GM18505 (cell line): ENCODE measurements at regions not wholly inside any gene's neighbourhood (a gene's known extent, or its start where the extent isn't known, plus 50 kb on each side); places are given as distances from the start of the nearest gene placed in this dataset.
"Not testable (repeated sequence)": the region's sequence is repeated elsewhere in the genome, so short reads cannot be mapped to it uniquely, and the experiment has no call there.

Experiments used
- ATAC-seq: cut with Tn5 transposase; IDR thresholded peaks from one replicate; pipeline ENCODE4 v1.9.1; 2021; ENCODE audit not compliant: unreplicated experiment
- POLR2A ChIP-seq: IDR thresholded peaks from 4 replicates; pipeline ENCODE4 v1.6.1; 2011; ENCODE audit warnings: borderline replicate concordance; ENCODE audit not compliant: insufficient read depth, insufficient read length; ENCODE audit errors: extremely low read depth

GRCh38 chr21:28683982-28684752, 308.5 kb downstream of the LTN1 start:
- no peak for TF ChIP-seq POLR2A
- ATAC-seq, result no peak

- not testable (repeated sequence) for ATAC-seq
Measured at GRCh38 chr21:28682884-28683283, 309.8 kb downstream of the LTN1 start.

GRCh38 chr21:28677096-28677495, 315.6 kb downstream of the LTN1 start:
- not testable (repeated sequence) for ATAC-seq

GRCh38 chr21:28675331-28676041, 317.2 kb downstream of the LTN1 start:
- TF ChIP-seq POLR2A, result no peak
- ATAC-seq, result no peak

GRCh38 chr21:28674763-28675162, 317.9 kb downstream of the LTN1 start:
- no peak for ATAC-seq
- no peak for TF ChIP-seq POLR2A

- no peak for ATAC-seq
- TF ChIP-seq POLR2A, result no peak
Measured at GRCh38 chr21:28671549-28672195, 321.0 kb downstream of the LTN1 start.

GRCh38 chr21:28669971-28670653, 322.6 kb downstream of the LTN1 start:
- no peak for TF ChIP-seq POLR2A
- no peak for ATAC-seq

- no peak for ATAC-seq
Measured at GRCh38 chr21:28669321-28669720, 323.4 kb downstream of the LTN1 start.

GRCh38 chr21:28663754-28664153, 328.9 kb downstream of the LTN1 start:
- TF ChIP-seq POLR2A, result no peak
- ATAC-seq, result no peak

More at GRCh38 chr21:28669321-28669720, 323.4 kb downstream of the LTN1 start:
- no peak for TF ChIP-seq POLR2A

- no peak for TF ChIP-seq POLR2A
- ATAC-seq, result no peak
Measured at GRCh38 chr21:28663111-28663693, 329.5 kb downstream of the LTN1 start.

GRCh38 chr21:28657566-28657965, 335.1 kb downstream of the LTN1 start:
- no peak for ATAC-seq
- no peak for TF ChIP-seq POLR2A

GRCh38 chr21:28655471-28655870, 337.2 kb downstream of the LTN1 start:
- no peak for ATAC-seq
- TF ChIP-seq POLR2A, result no peak

GRCh38 chr21:28654406-28654805, 338.3 kb downstream of the LTN1 start:
- no peak for TF ChIP-seq POLR2A
- no peak for ATAC-seq
